HG03378 (cell line): ENCODE measurements at regions not wholly inside any gene's neighbourhood (a gene's known extent, or its start where the extent isn't known, plus 50 kb on each side); places are given as distances from the start of the nearest gene placed in this dataset.
"Not testable (repeated sequence)": the region's sequence is repeated elsewhere in the genome, so short reads cannot be mapped to it uniquely, and the experiment has no call there.

Source experiments
- ATAC-seq: cut with Tn5 transposase; IDR thresholded peaks from one replicate; pipeline ENCODE4 v1.9.1; 2021; ENCODE audit warnings: mild to moderate bottlenecking, moderate library complexity; ENCODE audit not compliant: unreplicated experiment

DNA sequence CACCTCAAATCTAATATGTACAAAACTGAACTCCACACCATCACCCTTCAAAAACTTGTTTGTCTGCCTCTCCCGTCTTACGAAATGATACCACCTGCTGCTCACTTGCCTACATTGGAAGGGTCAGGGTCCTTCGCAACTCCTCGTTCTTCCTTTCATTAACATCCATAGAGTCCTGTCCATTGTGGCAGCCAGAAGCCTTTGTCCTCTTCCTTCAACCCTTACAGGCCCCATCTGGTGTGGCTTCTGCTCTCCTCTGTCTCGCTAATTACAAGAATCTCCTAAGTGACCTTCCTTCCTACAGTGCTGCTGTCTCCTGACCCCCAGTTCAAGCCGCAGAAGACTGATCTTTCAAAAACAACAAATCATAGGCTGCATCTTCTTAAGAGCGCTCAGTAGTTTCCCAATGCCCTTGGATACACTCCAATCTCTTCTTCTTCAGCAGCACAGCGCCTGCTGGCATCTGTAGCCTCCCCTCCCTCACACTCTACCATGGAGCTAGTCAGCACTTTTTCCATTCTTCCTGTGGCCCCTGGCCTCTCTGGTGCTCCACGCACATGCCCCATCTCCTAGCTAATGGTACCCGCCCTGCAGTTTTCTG lies 382.7 kb downstream of the LIG4 start:
- no peak for ATAC-seq

DNA sequence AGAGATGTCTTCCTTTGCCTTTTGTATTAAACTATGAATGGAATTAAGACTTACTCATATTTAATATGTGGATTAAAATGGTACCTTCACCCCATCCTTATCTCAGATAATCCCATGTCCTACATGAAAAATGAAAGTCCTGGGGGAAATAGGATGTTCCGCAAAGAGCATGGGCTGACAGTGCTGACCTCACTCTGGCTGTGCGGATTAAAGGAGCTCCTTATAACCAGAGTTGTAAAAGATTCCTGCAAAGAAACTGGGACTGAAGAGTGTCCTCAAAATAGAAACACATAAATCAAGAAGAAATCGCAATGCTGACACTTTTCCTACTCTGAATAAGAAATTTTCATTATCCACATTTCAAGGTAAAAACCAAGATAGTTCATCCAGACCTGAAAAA lies 384.5 kb downstream of the LIG4 start:
- ATAC-seq, result no peak

DNA sequence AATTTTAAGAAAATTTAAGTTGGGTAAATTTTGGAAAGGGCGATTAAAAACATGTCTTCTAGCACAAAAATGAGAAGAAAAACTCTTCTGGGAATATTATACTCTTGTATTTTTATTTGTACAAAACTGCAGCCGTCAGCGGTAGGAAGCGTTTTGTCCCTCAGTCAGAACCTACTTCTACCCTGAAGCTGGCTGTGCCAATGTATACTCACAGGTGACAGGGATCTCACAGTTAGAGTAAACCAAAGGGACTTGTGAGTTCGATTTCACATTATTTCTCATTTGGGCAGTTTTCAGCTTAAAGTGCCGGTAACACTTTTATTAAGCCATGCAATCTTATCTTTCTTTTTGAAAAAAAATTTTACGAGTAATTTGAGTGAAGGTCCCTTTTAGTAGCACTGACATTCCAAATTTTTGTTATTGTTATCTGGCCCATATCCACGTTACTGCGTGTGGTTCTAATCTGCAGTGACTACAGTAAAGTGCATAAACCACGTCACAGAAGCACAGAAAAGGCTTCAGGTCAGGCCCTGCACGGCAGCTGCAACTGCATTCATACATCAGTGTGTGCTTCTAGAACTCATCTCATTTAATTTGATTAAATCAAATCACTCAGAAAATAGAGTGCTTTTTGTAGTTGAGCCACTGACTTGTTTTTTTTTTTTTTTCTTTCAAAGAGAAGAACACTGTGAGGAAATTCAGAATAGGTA lies 387.3 kb downstream of the LIG4 start:
- no peak for ATAC-seq

DNA sequence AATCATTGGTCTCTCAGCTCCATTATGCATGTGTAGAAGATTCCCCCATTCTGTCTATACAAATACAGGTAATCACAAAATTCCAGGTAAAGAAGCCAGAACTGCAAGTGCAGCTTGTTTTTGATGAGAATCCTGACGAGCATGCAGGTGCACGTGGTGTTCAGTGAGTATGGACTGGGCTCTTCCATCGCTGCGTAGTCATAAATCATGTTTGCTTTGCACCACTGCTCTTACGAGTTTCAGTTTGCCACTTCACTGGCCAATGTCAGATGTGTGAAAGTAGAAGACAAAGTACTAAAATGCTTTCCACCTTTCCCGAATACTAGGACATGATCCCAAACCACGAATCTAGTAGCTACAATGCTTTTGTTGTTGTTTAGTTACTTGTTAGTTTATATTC lies 390.7 kb downstream of the LIG4 start:
- ATAC-seq, result no peak

DNA sequence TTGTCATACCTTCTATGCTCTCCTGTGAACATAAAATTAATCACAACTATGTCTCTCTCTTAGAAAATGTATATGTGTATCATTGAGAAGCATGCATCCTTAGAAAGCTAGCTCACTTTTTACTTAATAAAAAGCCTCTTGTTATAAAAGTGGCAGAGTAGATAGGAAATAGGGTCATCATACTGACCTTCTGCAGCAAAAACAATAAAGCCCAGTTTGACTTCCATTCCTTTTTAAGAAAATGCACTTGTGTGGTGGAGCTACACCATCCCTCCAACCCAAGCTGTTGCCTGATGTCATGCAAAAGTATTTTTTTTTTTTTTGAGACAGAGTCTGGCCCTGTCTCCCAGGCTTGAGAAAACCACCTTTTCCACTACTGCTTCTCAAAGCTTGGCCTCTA lies 393.3 kb downstream of the LIG4 start:
- no peak for ATAC-seq

DNA sequence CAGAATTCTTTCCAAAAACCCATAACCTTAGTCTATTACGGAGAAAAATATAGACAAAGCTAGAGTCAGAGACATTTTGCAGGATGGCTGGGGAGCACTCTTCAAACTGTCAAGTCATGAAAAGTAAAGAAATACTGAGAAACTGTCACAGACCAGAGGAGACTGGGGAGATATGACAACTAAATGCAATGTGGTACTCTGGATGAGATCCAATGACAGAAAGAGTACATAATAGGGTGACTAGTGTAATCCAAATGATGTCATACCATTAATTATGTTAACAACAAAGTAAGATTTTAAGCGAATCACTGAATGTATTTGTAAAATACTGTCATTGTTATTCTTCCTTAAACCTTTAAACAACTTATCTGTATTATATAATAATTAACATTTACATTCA lies 393.8 kb downstream of the LIG4 start:
- ATAC-seq, result no peak

DNA sequence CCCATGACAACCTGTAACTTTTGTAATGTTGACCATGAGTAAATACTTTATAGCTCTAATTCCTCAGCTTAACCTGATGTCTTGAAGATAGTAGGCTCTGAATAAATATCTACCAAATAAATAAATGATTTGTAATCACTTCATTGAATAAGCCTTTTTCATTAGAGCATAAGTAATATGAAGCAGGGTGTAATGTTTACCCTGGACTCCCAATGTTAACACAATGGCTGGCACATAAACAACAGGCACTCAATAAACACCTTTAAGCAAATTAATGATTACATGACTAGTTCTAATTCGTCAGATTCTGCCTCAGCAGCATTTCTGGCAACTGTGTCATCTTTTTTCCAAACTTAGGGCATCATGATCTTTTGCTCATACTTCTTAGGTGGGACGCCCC lies 396.3 kb downstream of the LIG4 start:
- ATAC-seq, result no peak

DNA sequence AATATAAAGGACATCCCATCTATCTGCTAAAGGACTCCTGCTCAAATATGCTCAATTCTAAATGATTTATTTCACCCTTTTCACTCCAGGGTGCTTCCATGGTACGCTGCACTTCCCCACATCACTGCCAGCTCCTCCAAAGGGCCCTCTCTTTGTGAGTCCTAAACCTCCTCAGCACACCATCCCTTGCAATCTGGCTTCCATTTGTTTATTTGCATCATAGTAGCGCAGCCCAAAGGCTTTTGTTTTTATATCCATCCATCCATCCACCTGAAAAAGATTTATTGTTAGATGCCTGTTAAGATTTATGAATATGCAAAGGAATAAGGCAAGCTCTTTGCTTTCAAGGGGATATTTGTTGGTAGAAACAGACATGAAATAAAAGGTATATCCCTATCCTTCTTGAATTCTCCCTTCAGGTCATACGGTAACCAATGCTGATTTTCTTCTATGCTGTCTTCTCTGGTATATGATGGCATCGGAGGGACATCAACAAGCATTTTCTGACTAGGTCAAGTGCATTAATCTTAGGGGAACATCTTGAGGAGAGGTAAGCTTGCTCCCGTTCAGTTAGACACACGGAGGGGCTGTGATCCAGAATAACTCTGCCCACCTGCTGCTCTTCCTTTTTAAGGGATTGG lies 397.6 kb downstream of the LIG4 start:
- no peak for ATAC-seq

DNA sequence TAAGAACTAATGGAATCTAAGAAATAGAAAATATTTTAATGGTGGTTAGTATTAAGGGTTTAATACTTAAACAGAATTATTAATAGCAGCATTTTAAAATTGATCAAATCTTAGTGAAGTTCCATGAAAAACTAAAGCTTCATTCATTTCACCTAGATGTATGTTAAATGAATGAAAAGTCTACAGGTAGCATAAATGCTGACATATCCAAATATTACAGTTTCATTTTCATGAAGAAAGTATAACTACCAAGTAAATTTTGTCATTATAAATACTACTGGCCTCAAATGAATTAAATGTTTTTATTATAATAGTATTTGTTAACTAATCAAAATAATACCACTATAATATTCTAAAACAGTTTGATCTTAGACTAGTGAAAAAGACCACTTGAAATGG lies 403.3 kb downstream of the LIG4 start:
- no peak for ATAC-seq

DNA sequence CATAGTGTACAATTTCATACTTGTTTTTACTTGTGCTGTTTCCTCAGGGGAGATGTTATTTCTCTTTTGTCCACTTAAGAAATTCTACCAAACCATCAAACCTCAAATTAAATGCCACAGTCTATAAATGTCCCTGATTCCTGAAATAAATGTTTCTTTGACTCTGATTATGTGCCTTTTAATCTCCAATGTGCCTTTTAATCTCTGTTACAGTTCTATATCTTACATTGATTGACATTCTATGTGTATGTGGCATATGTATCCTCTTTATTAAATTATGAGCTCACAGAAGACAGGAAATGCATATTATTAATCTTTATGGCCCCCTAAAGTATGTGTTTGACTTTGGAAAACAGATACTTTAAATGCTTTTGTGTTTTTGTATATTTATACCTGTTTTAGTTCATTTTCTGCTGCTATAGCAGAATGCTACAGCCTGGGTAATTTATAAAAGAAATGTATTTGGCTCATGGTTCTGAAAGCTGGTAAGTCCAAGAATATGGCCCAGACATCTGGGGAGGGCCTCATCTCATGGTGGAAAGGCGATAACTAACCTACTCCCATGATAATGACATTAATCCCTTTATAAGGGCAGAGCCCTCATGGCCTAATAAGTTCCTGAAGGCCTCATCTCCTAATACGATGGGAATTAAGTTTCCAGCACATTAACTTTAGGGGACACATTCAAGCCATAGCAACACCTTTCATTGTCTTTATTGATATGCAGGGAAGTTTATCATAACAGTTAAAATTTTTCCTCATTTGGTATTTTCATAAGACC lies 403.9 kb downstream of the LIG4 start:
- ATAC-seq, result no peak

DNA sequence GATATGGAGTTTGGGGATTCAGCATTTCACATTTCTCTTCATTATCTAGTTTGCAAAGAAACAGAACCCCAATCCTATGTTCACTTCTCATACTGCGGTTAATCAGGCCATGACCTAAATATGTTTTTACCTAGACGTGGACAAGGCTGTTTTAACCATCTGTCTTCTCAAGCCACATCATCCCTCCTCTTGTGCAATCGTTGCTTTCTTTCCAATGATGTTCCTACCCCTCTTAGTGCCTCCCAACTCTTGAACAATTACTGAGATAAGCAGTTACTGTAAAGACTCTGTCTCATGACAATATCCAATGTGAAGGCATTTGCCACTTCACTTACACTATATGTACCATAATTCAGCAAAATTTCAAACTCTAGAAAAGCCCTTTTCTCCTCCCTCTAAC lies 406.2 kb downstream of the LIG4 start:
- ATAC-seq, result no peak

DNA sequence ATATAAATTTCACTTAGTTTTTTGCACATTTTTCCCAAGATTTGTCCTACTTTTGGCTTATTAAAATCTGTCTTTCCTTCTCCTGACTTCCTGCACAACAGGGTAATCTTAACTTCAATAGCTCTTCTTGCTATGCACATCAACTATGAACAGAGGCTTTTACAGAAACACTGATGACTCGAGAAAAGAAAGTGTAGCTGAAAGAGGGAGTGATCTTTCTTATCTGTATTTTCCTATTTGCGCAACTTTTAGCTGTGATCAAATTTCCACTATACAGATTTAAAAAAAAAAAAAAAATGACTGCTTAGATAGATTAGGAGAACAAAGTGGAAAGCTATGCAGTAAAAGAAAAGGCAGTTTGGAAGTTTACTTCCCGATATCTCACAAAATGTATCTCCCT lies 406.9 kb downstream of the LIG4 start:
- no peak for ATAC-seq

DNA sequence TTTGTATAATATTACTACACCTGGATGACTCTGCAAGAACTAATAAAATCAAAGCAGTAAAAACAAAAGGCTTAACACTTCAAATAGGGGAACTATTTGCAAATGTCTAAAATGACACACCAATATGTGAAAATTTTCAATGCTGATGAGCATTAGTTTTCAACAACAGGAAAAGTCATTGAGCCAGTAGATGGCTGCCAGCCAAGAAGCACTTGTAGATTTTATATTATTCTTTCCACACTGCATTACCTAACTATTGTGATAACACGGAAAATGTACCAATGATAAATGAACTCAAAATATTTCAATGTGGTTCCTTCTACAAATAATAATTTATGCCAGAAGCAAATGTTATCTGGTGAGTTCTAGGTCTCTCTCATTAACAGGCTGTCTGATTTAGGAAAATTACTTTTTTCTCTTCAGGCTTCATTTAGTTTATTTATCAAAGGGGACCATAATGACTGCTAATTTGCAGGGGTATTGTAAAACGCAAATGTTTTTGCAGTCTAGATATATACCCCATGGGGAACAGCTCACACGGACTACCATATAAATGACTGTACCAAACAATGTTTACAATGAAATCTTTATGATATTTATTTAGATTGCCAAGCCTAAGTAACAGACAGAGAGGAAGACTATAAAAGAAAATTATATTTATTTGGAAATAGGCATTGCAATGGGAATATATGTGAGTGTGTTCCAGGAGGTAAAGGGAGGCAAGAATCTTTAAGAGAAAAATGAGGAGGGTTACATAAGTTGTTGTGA lies 407.8 kb downstream of the LIG4 start:
- ATAC-seq, result no peak

DNA sequence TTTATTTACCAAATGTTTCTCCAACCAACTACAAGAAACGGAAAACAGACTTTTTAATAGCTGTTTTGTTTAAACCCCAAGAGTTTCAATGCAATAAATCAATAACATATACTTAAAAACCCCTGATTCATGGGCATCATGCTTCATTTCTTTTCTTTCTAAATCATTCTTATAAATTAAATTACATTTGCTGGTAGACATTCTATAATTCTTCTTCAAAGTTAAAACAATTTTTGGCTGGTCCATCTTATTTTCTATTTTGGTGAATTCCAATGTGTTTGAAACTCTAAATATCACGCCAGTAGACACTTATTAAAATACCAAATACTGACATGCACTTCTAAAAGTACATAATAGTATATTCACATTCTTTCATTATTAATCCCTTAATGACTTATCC lies 408.6 kb downstream of the LIG4 start:
- no peak for ATAC-seq

DNA sequence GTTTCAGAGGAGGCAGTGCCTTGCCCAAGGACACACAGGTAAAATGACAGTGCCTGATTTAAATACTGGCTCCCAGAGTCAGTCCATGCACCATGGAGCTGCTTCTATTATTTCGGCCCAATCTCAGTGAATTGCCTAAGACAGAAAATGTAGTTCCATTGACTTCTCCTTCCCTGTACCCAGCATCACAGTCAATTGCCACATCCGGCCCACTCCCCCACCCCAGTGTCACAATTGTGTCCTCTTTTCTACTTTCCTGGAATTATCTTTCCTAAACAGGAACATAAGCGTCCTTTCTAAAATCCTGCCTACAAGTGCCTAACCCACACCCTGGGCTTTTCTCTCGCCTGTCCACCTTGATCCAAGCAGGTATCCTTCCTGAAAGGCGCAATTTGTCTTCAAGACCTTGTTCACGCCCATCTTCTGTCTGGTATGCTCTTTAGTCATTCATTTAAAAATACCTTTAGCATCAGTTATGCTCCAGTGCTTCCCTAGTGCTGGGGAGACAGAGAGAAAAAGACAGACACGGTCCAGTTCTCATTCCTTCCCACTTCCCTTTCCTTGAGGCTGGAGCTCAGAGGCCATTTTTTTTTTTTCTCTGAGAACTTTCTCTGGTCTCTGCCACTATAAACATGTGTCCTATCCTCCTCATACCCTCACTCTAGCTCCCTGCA lies 411.4 kb downstream of the LIG4 start:
- no peak for ATAC-seq

DNA sequence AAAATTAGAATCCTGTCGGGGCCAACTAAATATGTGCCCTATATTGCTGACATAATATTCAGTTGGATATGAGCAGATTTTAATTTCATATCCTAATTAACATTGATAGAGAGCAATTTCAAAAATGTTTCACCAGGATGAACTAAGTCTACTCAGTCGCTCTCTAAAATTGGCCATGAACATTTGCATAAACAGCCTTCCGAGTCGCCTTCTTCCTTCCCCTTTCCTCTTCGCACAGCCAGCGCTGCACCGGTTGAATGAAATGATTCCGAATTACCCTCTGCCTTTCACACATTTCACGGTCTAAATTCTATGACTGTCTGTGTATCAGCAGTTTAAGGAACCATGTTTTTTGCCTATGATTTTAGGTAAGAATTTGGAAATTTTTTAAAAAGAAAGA lies 413.7 kb downstream of the LIG4 start:
- ATAC-seq, result no peak

DNA sequence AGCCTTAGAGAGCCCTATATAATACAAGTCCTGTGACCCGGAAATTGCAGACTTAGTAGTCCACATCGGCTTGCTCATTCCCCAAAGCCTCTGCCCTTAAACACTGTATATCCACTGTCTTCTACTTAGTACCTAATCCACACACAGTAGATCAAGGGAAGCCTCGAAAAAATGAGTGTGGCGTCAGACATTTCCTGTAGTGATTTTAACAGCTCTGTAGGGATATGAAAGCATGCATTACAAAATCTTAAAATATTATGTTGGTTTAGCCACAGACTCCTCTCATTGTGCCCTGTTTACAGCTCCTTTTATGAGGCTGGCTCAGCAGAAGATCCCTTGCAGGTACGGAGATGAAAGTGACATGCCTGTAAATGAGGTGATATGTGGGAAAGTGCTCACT lies 416.3 kb downstream of the LIG4 start:
- ATAC-seq, result no peak

DNA sequence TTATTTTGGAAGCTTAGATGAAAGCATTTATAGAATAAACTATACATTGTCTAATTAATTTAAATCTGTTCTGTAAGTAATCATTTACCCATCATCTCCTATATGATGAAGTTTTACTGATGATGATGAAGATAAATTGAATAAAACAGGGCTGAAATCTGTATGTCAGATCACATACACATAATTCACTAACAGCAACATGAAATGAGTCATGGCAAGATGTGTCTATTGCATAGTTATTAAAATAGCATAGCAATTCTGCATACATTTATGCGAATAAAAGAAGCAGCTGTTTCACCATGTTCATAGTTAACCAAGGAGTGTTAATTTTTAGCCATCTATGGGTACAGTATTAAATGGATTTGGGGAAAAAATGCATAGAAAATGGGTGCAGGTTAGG lies 424.9 kb downstream of the LIG4 start:
- ATAC-seq, result no peak

DNA sequence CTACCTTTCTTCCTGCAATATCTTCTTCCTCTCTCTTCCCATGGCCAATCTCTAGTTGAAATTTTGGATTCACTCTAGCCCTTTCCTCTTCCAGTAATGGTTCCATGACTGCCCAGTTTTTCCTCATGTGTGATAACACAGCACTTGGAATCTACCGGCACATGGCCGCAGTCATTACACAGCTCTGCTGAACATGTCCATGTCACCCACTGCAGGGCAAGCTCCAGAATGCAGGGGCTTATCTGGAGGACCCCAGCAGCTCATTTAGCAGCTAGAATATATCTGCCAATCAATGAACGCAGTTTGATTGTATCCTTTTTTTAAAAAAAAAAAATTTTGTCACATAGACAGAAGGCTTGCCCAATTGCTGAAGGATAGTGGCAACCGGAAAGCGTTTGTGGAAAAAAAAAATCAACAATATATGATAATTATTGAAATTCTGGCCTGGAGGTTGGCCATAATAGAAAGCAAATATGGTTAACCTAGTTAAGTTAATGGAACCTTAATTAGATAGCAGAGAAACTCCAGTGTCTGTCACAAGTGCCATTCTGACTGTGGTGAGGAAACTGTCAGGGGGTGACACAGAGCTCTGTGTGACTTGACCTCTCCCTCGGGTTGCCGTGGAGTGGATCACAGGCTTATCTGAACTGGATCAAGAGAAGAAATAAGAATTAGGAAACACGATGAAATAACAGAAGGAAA lies 426.7 kb downstream of the LIG4 start:
- ATAC-seq, result no peak

DNA sequence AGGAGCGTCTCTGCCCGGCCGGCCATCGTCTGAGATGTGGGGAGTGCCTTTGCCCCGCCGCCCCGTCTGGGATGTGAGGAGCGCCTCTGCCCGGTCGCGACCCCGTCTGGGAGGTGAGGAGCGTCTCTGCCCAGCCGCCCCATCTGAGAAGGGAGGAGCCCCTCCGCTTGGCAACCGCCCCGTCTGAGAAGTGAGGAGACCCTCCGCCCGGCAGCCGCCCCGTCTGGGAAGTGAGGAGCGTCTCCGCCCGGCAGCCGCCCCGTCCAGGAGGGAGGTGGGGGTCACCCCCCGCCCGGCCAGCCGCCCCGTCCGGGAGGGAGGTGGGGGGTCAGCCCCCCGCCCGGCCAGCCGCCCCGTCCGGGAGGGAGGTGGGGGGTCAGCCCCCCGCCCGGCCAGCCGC lies 432.7 kb downstream of the LIG4 start:
- ATAC-seq, result not testable (repeated sequence)
